WERI-Rb-1 (cell line): ENCODE measurements at regions not wholly inside any gene's neighbourhood (a gene's known extent, or its start where the extent isn't known, plus 50 kb on each side); places are given as distances from the start of the nearest gene placed in this dataset.

Experiments
- DNase-seq: peaks from one replicate; pipeline ENCODE4 v3.0.0-alpha.2; 2020
- H3K27ac ChIP-seq: fragments of 250-450 bp; sonication (Bioruptor Pico); 2 replicates; pipeline ENCODE4 v1.5.1; 2020; ENCODE audit warnings: mild to moderate bottlenecking, moderate library complexity
- H3K27me3 ChIP-seq: fragments of 250-450 bp; sonication (Bioruptor Pico); 2 replicates; pipeline ENCODE4 v1.5.1; 2021; ENCODE audit warnings: mild to moderate bottlenecking, low read depth, moderate library complexity; ENCODE audit not compliant: insufficient read depth, severe bottlenecking
- H3K36me3 ChIP-seq: fragments of 250-450 bp; sonication (Bioruptor Pico); 2 replicates; pipeline ENCODE4 v1.5.1; 2020; ENCODE audit warnings: mild to moderate bottlenecking, moderate library complexity
- H3K4me3 ChIP-seq: 2 replicates; pipeline ENCODE4 v1.5.1; 2011; ENCODE audit warnings: low read depth, mild to moderate bottlenecking, control low read depth, low read length
- H3K9me3 ChIP-seq: fragments of 250-450 bp; sonication (Bioruptor Pico); 2 replicates; pipeline ENCODE4 v1.5.1; 2021; ENCODE audit warnings: mild to moderate bottlenecking, moderate library complexity; ENCODE audit not compliant: severe bottlenecking
- CTCF ChIP-seq: IDR thresholded peaks from 2 replicates; pipeline ENCODE4 v1.5.1; 2011; ENCODE audit warnings: low read depth, mild to moderate bottlenecking, control low read depth, inconsistent platforms, low read length

DNA sequence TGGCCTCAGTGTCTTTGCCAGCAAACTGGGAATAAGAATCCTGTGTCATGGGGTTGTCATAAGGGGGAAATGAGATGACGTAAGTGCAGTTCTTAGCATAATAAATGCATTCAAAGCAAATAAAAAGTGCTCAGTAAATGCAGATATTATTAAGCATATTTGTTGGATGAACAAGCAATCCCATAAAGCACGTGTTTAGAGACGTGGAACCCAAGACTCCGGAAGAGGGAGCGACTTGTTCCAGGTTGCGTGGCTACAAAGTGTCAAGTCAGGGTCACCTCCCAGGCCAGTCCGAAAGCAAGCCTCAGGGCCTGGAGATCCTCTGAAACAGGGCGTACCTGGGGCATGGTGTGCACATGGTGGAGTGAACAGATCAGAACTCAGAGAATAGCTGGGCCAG, 58.0 kb upstream of the LAPTM5 start:
- DNase-seq: no peak
- Histone ChIP-seq H3K36me3 (no peaks in the 10 kb centered on the region), H3K9me3 (no peaks in the 10 kb centered on the region), H3K27me3 (no peaks in the 10 kb centered on the region), H3K4me3 (no peak overlapping the region), H3K27ac (no peak overlapping the region)
- no peak for TF ChIP-seq CTCF

DNA sequence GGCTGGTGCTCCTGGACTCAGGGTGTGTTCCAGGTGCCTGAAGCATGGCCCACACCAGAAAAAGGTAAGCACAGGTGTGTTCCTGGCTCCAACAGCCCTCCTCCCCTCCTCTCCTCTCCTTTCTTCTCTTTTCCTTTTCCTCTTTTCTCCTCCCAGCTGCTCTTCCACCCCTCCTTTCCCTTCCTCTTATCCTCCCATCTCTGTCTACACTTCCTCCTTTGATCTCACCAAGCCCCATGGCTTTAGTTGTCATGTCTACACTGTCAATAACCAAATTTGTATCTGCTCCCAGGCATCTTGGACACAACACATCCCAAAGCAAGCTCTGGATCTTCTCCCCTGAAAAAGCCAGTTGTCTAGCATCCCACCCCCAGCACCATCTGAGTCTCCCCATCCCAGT, 56.7 kb upstream of the LAPTM5 start:
- TF ChIP-seq CTCF: no peak
- no peaks in the 10 kb centered on the region for H3K27me3 ChIP-seq
- no peak for DNase-seq

GRCh38 chr1:30812076-30812475, 54.5 kb upstream of the LAPTM5 start:
- H3K36me3 ChIP-seq: no peaks in the 10 kb centered on the region
- no peak overlapping the region for H3K27ac ChIP-seq
- no peak for TF ChIP-seq CTCF
- no peaks in the 10 kb centered on the region for H3K9me3 ChIP-seq
- DNase-seq: no peak
- H3K27me3 ChIP-seq: no peaks in the 10 kb centered on the region
- H3K4me3 ChIP-seq: no peak overlapping the region

More for the DNA sequence above, 56.7 kb upstream of the LAPTM5 start:
- H3K9me3 ChIP-seq: no peaks in the 10 kb centered on the region
- H3K27ac ChIP-seq: no peak overlapping the region
- no peak overlapping the region for H3K4me3 ChIP-seq
- H3K36me3 ChIP-seq: no peaks in the 10 kb centered on the region

- no peak overlapping the region for H3K27ac ChIP-seq
- H3K36me3 ChIP-seq: no peaks in the 10 kb centered on the region
- H3K27me3 ChIP-seq: no peaks in the 10 kb centered on the region
- H3K4me3 ChIP-seq: no peak overlapping the region
- no peak for TF ChIP-seq CTCF
- no peak for DNase-seq
- H3K9me3 ChIP-seq: no peaks in the 10 kb centered on the region
Observed at GRCh38 chr1:30811187-30811586, 53.6 kb upstream of the LAPTM5 start.

DNA sequence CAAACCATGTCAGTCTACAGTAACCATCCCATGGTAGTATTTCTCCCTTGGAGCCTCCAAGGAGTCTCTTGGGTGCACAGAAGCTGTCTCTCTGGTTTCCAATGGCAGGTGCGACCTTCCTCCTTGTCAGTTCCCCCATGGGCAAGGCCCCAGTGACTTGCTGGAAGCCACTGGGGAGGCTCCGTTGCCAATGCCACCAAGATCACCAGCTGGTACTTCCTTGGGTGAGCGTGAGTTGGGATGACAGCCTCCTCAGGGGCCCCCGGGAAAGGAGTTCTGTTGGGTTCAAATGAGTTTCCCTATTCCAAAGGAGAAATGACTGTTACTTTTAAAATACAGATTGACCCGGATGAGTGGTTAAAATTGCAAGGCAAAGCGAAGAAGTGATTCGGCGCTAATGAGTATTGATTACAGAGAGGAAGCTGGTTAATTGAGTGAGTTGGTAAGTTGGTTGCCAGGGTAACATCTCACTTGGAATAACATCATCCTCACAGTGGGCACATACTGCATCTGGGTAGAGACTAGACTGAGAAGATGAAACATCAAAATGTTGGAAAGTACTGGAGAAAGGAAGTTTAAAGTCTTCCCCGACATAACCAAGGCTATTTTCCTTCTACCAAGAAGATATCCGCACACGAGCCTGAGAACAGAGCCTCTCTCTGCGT, 53.0 kb upstream of the LAPTM5 start:
- TF ChIP-seq CTCF: no peak
- Histone ChIP-seq H3K36me3 (no peaks in the 10 kb centered on the region), H3K27me3 (no peaks in the 10 kb centered on the region), H3K27ac (no peak overlapping the region), H3K4me3 (no peak overlapping the region), H3K9me3 (no peaks in the 10 kb centered on the region)
- DNase-seq: no peak
